Activated CD4-positive, alpha-beta T cell treated with anti-CD3 and anti-CD28 coated beads, Interleukin-2, Interleukin-6, amounts not matched to agents 100 ng/mL and 50 ng/mL, durations not matched to agents 16 hours and 8 hours (primary cell): ENCODE measurements at regions not wholly inside any gene's neighbourhood (a gene's known extent, or its start where the extent isn't known, plus 50 kb on each side); places are given as distances from the start of the nearest gene placed in this dataset.
"Not testable (repeated sequence)": the region's sequence is repeated elsewhere in the genome, so short reads cannot be mapped to it uniquely, and the experiment has no call there.

Source experiments
- DNase-seq: peaks from one replicate; pipeline ENCODE4 v3.0.0-alpha.2; 2020

DNA sequence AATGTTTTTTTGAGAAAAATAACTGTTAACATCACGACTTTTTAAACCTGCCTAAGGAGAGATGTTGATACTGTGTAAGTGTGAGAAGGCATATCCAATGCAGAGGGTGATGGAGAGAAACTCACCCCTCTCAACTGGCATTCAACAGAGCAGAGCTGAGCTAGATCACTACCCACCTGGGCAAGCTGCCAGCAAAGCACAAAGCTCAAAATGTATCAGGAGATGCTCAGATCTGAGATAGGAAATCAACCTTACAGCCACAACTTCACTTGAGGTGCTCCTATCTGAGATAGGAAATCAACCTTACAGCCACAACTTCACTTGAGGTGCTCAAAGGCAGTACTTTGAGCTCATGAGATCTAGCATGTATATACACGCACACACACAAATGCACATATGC, 151.5 kb upstream of the PDE1C start:
- DNase-seq, result no peak

DNA sequence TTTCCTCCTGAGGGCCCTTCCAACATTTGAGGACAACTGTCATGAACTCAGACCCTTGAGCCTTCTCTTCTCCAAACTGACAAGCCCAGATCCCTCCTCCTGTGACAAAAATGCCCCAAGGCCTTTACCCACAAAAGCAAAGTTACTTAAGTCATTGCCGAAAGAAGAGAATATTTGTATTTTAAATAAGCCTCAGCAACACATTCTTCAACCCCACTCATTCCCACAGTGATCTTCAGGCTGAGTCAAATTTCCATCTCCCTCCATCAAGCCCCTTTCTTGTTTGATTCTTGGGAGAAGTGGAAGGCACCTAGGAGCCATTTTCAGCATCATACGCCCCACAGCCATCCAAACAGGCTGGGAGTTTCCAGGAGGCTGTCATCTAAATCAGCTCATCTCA, 150.8 kb upstream of the PDE1C start:
- no peak for DNase-seq

DNA sequence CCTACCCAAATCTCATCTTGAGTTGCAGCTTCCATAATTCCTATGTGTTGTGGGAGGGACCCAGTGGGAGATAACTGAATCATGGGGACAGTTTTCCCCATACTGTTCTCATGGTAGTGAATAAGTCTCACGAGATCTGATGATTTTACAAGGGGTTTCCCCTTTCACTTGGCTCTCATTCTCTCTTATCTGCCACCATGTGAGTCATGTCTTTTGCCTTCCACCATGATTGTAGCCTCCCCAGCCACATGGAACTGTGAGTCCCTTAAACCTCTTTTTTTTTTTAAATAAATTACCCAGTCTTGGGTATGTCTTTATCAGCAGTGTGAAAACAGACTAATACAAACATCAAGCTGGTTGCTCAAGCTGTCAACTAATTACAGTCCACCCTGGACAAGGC, 149.6 kb upstream of the PDE1C start:
- not testable (repeated sequence) for DNase-seq

DNA sequence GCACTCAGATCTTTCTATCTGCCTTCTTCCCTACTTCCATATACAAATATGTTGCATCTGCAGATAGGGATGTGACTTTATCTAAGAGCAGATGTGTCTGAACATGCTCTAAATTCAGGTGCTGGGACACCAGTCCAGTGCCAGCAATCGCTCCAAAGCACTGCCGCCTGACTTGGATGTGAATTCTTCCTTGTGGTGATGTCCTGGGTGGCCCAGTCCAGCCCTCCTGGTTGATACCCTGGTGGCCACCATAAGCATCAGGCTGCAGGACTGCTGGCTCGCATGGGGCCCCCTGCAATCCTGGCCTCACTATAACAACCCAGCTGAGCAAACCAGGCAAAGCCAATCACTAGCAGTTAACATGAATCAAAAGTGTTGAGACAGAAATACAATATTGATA, 149.2 kb upstream of the PDE1C start:
- DNase-seq, result no peak

DNA sequence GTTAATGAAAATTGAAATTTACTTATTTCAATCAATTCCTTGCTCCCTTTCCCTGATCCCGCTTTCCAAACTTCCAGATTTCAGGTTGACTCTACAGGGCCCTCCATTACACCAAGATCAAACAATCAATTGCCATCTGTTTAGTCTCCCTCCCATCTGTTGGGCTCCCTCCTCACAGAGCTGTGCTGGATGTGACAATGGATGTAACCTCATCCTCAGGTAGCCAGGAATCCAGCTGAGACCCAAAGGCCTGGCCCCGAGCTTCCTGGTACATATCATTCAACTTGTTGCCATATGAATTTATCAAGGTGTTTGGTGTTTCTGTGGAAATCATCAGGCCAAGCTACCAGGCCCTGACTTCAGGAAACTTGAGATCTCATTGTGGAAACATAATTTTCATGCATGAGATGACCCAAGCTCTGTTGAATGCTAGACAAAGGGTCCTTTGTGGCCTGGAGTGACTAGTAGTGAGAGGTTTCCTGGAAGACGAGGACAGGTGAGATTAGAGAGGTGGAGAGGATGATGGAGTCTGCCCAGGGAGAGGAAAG, 148.6 kb upstream of the PDE1C start:
- DNase-seq, result no peak

DNA sequence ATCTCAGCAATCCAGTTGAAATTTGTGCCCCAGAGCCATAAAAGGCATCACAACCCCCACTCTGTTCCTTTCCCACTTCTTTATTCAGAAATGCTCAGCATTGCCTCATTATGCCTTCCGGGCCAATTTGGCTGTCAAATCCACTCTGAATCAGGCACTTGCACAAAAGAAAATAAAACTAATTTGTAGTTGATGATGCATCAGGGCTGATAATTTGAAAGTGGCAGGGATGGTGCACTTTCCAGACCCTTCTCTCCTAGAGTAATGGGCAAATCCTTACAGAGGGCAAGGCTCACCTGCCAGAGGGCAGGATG, 147.9 kb upstream of the PDE1C start:
- no peak for DNase-seq

GRCh38 chr7:32217341-32218153, 147.3 kb upstream of the PDE1C start:
- DNase-seq, result no peak

DNA sequence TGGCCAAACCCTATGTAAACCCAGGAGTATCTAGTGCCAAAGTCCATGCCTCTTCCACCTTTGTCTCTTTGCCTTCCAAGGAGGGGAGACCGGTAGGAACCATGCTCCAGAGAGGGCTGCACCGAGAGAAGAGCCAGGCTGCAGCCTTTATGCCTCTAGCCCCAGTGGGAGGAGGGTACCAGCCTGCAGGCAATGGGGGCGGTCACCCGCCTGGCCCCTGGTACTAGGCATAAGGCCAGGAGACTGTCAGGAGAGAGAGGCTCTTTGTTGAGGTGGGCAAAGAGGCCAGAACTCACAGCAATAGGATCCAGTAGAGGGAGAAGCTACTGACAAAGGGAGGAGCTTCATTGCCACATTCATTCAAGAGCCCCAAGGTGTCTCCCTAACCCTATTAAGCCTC, 146.6 kb upstream of the PDE1C start:
- no peak for DNase-seq

GRCh38 chr7:32215697-32216096, 145.5 kb upstream of the PDE1C start:
- DNase-seq, result no peak

- no peak for DNase-seq
Observed at GRCh38 chr7:32214913-32215312, 144.7 kb upstream of the PDE1C start.

GRCh38 chr7:32212321-32212720, 142.1 kb upstream of the PDE1C start:
- no peak for DNase-seq

DNA sequence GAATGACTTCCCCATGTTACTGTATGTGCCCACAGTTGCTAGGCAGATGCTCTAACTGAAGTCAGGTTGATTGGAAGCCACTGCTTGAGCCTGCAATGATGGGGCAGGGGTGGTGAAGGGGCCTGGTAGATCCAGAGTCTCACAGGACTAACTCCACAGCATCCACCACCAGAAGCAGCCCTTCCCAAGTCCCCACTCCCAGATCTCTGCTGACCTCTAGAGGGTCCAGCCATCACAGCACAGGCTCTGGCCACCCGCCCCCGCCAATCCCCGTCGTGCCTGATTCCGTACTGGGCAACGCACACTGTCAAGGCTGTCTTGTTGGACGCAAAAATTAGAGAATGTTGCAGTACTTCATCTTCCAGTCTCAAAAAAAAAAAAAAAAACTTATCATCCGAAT, 136.8 kb upstream of the PDE1C start:
- DNase-seq, result no peak

DNA sequence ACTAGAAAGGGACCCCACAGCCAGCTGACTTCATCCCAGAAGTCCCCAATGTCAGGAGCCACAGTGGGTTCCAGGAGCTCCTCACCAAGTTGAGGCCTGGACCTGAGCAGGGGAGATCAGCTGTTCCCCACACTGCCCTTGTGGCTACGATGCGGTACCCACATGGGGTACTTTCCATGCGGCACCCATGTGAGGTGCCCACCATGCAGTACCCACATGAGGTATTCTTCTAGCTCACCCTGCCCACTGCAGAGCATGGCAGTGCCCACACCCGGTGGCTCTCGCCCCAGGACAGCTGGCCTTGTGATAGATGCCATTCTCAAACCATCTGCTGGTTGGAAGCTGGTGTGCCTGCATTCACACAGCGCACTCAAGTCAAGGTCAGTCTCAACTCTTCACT, 136.3 kb upstream of the PDE1C start:
- DNase-seq, result no peak

DNA sequence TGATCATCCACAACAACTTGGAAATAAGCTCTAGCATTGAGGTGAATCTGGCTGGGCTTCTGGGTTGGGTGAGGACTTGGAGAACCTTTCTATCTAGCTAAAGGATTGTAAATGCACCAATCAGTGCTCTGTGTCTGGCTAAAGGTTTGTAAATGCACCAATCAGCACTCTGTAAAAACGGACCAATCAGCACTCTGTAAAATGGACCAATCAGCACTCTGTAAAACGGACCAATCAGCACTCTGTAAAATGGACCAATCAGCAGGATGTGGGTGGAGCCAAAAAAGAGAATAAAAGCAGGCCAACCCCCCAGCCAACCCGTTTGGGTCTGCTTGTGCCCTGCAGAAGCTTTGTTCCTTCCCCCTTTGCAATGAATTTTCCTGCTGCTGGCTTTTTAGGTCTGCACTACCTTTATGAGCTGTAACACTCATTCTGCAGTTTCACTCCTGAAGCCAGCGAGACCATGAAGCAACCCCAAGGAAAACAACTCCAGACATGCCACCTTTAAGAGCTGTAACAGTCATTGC, 135.2 kb upstream of the PDE1C start:
- not testable (repeated sequence) for DNase-seq

GRCh38 chr7:32204361-32205018, 134.3 kb upstream of the PDE1C start:
- peak; percentile 7 for DNase-seq

GRCh38 chr7:32200646-32201045, 130.4 kb upstream of the PDE1C start:
- DNase-seq, result no peak

DNA sequence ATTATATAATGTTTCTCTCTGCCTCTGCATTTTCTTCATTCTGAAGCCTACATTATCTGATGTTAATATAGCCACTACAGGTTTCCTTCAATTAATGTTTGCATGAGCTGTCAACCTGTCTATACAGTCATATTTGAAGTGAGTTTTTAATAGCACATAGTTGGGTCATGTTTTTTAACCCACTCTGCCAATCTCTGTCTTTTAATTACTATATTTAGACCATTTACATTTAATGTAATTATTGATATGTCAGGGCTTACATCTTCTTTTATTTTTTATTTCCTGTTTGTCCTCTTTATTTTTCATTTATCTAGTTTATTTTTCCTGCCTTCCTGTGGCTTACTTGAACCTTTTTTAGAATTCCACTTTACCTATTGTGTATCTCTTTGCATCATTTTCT, 124.3 kb upstream of the PDE1C start:
- no peak for DNase-seq

- DNase-seq, result no peak
Observed at GRCh38 chr7:32191305-32191704, 121.1 kb upstream of the PDE1C start.

DNA sequence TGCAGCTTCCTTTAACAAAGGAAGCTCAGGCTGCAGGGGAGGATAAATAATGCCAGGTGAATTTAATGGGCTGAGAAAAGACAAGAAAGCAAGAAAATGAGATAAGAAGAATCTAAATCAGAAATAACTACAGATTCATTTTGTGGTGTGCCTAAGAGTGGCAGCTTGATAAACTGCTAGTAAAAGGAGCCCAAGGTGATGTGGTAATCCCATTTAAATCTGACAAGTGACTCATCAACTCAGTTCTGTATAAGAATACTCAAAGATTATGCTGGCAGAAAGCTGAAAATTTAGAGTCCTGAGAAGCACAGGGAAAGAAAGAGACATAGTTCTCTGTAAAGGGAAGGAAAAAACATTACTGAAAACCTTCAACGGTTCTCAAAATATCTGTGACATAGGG, 109.4 kb upstream of the PDE1C start:
- no peak for DNase-seq

DNA sequence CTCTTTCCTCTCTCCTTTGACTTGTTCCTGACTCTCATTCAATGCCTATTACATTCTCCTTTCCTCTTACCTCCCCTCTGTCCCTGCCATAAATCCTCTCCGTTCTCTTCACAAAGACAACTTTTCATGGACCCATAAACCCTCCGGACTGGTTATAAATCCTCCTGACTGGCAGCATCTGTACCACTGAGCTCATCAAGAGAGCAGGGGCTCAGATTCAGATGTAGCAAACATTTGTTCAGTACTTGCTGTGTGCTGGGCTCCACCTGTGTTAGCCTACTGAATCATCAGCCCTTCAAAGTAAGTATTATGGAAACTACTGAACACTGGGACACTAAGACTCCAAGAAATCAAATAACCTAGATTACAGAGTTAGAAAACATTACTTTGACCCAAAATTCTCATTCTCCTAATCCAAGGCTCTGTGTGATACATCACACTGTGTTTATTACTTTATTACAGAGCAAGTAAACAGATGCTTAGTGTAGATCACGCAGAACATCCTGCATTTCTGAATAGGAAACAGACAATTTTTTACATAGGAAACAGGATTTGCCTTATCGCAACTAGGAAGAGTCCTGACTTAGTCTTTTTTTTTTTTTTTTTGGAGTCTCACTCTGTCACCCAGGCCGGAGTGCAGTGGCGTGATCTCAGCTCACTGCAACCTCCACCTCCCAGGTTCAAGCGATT, 108.6 kb upstream of the PDE1C start:
- DNase-seq, result no peak

- DNase-seq, result no peak
Observed at GRCh38 chr7:32177232-32177631, 107.0 kb upstream of the PDE1C start.

DNA sequence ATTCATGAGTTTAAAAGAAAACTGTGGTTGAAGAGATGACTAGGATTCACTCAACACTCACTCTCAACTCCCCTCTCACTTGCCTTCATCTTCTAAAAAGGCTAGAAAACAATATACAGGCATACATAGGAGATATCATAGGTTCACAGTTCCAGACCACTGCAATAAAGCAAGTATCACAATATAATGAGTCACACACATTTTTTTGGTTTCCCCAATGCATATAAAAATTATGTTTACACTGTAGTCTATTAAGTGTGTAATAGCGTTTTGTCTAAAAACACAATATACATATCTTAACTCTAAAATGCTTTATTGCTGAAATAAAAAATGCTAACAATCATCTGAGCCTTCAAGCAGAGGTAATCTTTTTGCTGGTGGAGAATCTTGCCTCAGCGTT, 104.9 kb upstream of the PDE1C start:
- DNase-seq, result no peak

DNA sequence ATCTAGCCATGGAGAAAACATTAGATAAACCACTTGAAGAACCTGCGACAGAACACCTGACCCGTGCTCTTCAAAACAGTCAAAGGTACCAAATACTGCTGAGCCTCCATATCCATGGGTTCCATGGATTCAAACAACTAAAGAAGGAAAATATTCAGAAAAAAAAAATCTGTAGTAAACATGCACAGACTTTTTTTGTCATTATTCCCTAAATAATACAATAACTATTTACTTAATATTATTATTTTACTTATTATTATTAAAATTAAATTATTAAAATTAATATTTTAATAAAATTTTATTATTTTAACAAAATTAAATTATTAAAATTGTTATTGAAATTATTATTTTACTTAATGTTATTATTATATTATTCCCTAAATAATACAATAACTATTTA, 101.0 kb upstream of the PDE1C start:
- DNase-seq, result no peak

GRCh38 chr7:32170838-32171237, 100.6 kb upstream of the PDE1C start:
- no peak for DNase-seq
